ENCODE measurements at regions not wholly inside any gene's neighbourhood (a gene's known extent, or its start where the extent isn't known, plus 50 kb on each side); places are given as distances from the start of the nearest gene placed in this dataset.
"Not testable (repeated sequence)": the region's sequence is repeated elsewhere in the genome, so short reads cannot be mapped to it uniquely, and the experiment has no call there.

DNA sequence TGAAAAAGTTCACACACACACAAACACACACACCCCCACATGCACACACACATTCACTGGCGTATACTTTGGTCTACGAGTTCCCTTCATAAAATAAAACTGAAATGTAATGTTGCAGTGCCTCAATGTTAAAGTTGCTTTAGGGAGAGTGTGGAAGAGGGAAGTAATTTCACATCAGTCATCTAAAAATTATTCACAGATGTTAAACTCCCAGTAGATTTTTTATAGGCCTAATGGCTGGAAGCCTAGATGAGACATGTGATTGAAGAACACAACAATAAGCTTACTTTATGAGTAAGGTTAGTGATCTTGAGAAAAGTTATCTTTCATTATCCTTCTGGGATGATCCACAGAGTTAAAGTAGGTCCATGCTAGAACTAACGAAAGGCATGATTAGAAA is 506.7 kb upstream of the CNTNAP5 start:
- Histone ChIP-seq H3K27me3 (ENCODE audit: insufficient read depth, low read length, poor library complexity) (no peaks in the 10 kb centered on the region), H2AFZ (ENCODE audit: low read depth, low read length) (no peak overlapping the region), H3K9me3 (ENCODE audit: insufficient read depth, low read length, severe bottlenecking) (no peaks in the 10 kb centered on the region), H3K4me1 (ENCODE audit: insufficient read depth, low read length) (no peaks in the 10 kb centered on the region), H3K36me3 (ENCODE audit: insufficient read depth, low read length) (no peaks in the 10 kb centered on the region), H3K9ac (ENCODE audit: low read depth, low read length) (no peak overlapping the region), H3K4me3 (ENCODE audit: low read depth in 1 of 2, low read length in 2 of 2) (no peak overlapping the region), H3K4me2 (ENCODE audit: insufficient read depth, low read length) (no peak overlapping the region), H4K20me1 (ENCODE audit: insufficient read depth, low read length) (no peaks in the 10 kb centered on the region), H3K27ac (ENCODE audit: low read length) (no peak overlapping the region), H3K79me2 (ENCODE audit: insufficient read depth, low read length) (no peaks in the 10 kb centered on the region)
- no peak for TF ChIP-seq EZH2 (IDR thresholded peaks at IDR 0.05; ENCODE audit: borderline replicate concordance, low read depth, low read length, severe bottlenecking)
- TF ChIP-seq, protein P1, sequence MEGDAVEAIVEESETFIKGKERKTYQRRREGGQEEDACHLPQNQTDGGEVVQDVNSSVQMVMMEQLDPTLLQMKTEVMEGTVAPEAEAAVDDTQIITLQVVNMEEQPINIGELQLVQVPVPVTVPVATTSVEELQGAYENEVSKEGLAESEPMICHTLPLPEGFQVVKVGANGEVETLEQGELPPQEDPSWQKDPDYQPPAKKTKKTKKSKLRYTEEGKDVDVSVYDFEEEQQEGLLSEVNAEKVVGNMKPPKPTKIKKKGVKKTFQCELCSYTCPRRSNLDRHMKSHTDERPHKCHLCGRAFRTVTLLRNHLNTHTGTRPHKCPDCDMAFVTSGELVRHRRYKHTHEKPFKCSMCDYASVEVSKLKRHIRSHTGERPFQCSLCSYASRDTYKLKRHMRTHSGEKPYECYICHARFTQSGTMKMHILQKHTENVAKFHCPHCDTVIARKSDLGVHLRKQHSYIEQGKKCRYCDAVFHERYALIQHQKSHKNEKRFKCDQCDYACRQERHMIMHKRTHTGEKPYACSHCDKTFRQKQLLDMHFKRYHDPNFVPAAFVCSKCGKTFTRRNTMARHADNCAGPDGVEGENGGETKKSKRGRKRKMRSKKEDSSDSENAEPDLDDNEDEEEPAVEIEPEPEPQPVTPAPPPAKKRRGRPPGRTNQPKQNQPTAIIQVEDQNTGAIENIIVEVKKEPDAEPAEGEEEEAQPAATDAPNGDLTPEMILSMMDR (IDR thresholded peaks at IDR 0.05; ENCODE audit: borderline replicate concordance, extremely low read depth, low read length, poor library complexity, severe bottlenecking): no peak
- ATAC-seq (ENCODE audit: insufficient read depth, low read depth) (no peak), DNase-seq (no peak)

DNA sequence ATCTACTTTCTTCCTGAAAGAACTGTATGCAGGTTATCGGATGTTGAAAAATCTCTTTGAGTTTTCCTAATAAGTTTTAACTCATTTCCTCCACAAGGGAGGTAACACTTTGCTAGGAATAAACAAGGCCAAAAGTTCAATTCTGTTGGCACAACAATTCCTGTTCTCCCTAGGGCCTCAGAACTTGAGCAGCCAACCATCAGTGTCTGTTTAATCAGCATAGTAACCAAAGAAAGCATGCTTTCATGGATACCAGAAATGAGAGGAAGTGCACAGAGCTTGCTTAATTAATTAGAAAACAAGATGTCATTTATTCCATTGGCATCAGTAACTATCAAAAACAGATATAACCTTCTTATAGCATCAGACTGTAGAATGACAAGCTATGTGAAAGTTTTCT is 503.2 kb upstream of the CNTNAP5 start:
- Histone ChIP-seq H3K4me2 (ENCODE audit: insufficient read depth, low read length) (no peak overlapping the region), H3K27me3 (ENCODE audit: insufficient read depth, low read length, poor library complexity) (no peaks in the 10 kb centered on the region), H3K9me3 (ENCODE audit: insufficient read depth, low read length, severe bottlenecking) (no peaks in the 10 kb centered on the region), H3K79me2 (ENCODE audit: insufficient read depth, low read length) (no peaks in the 10 kb centered on the region), H3K4me1 (ENCODE audit: insufficient read depth, low read length) (no peaks in the 10 kb centered on the region), H4K20me1 (ENCODE audit: insufficient read depth, low read length) (no peaks in the 10 kb centered on the region), H3K9ac (ENCODE audit: low read depth, low read length) (no peak overlapping the region), H2AFZ (ENCODE audit: low read depth, low read length) (no peak overlapping the region), H3K36me3 (ENCODE audit: insufficient read depth, low read length) (no peaks in the 10 kb centered on the region), H3K4me3 (ENCODE audit: low read depth in 1 of 2, low read length in 2 of 2) (no peak overlapping the region), H3K27ac (ENCODE audit: low read length) (no peak overlapping the region)
- DNase-seq: no peak
- ATAC-seq (ENCODE audit: insufficient read depth, low read depth): no peak
- TF ChIP-seq EZH2 (IDR thresholded peaks at IDR 0.05; ENCODE audit: borderline replicate concordance, low read depth, low read length, severe bottlenecking): no peak
- TF ChIP-seq, protein P1 (IDR thresholded peaks at IDR 0.05; ENCODE audit: borderline replicate concordance, extremely low read depth, low read length, poor library complexity, severe bottlenecking): no peak

DNA sequence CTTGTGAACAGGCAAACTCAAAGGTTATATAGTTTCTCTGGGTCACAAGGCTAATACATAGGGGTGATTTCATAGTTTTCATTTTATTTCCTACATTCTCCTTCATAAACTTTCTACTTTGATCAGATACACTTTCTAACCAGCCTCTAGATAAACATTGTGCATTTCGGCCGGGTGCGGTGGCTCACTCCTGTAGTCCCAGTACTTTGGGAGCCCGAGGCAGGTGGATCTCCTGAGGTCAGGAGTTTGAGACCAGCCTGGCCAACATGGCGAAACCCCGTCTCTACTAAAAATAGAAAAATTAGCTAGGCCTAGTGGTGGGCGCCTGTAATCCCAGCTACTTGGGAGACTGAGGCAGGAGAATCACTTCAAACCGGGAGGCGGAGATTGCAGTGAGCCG is 502.6 kb upstream of the CNTNAP5 start:
- H3K79me2 ChIP-seq (ENCODE audit: insufficient read depth, low read length); H3K27ac ChIP-seq (ENCODE audit: low read length); H4K20me1 ChIP-seq (ENCODE audit: insufficient read depth, low read length); H3K36me3 ChIP-seq (ENCODE audit: insufficient read depth, low read length); ATAC-seq (ENCODE audit: insufficient read depth, low read depth); H2AFZ ChIP-seq (ENCODE audit: low read depth, low read length); H3K4me1 ChIP-seq (ENCODE audit: insufficient read depth, low read length); H3K4me3 ChIP-seq (ENCODE audit: low read depth in 1 of 2, low read length in 2 of 2); H3K4me2 ChIP-seq (ENCODE audit: insufficient read depth, low read length); H3K9ac ChIP-seq (ENCODE audit: low read depth, low read length); H3K27me3 ChIP-seq (ENCODE audit: insufficient read depth, low read length, poor library complexity); H3K9me3 ChIP-seq (ENCODE audit: insufficient read depth, low read length, severe bottlenecking); DNase-seq: not testable (repeated sequence)

DNA sequence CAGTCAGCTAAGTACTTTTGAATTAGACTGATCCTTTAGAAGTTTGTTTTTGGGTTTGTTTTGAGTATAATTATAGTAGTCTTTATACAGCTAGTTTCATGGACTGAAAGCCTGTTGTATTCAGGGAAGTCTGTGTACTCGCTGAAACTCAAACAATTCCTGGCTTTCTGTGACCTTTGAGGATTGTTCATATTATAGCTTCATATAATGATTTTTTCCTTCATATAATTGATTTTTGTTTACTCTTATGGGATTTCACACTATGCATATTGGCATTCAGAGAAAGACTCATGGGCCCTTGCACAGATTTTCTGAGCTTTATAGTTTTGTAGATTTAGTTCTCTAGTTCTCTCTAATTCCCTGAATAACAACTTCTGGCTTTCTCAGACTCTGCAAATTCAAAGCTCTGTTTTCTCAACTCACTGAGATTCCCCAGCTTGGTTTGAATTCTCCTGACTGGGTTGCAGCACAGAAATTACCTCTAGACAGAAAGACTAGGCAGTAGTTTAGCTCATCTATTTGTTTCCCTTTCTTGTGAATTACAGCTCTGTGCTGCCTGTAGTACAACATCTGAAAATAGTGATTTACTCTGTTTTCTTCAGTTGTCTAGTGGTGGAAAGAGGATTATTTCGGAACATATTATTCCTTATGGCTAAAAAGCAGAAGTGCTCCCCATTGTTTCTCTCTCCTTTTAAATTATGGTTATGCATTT is 495.9 kb upstream of the CNTNAP5 start:
- Histone ChIP-seq H3K4me2 (ENCODE audit: insufficient read depth, low read length) (no peak overlapping the region), H2AFZ (ENCODE audit: low read depth, low read length) (no peak overlapping the region), H3K27ac (ENCODE audit: low read length) (no peak overlapping the region), H3K36me3 (ENCODE audit: insufficient read depth, low read length) (no peaks in the 10 kb centered on the region), H3K9me3 (ENCODE audit: insufficient read depth, low read length, severe bottlenecking) (no peaks in the 10 kb centered on the region), H3K4me3 (ENCODE audit: low read depth in 1 of 2, low read length in 2 of 2) (no peak overlapping the region), H3K27me3 (ENCODE audit: insufficient read depth, low read length, poor library complexity) (no peaks in the 10 kb centered on the region), H3K4me1 (ENCODE audit: insufficient read depth, low read length) (no peaks in the 10 kb centered on the region), H4K20me1 (ENCODE audit: insufficient read depth, low read length) (no peaks in the 10 kb centered on the region), H3K9ac (ENCODE audit: low read depth, low read length) (no peak overlapping the region), H3K79me2 (ENCODE audit: insufficient read depth, low read length) (no peaks in the 10 kb centered on the region)
- no peak for ATAC-seq (ENCODE audit: insufficient read depth, low read depth)
- no peak for TF ChIP-seq EZH2 (IDR thresholded peaks at IDR 0.05; ENCODE audit: borderline replicate concordance, low read depth, low read length, severe bottlenecking)
- TF ChIP-seq, protein P1 (IDR thresholded peaks at IDR 0.05; ENCODE audit: borderline replicate concordance, extremely low read depth, low read length, poor library complexity, severe bottlenecking): no peak
- DNase-seq: no peak

All from DND-41 (cell line).